GM06990 (cell line): ENCODE measurements at regions not wholly inside any gene's neighbourhood (a gene's known extent, or its start where the extent isn't known, plus 50 kb on each side); places are given as distances from the start of the nearest gene placed in this dataset.

ENCODE experiments used
- DNase-seq: peaks from one replicate; pipeline ENCODE4 v3.0.0-alpha.2; 2011; ENCODE audit not compliant: insufficient read length; ENCODE audit errors: extremely low read depth
- H3K27me3 ChIP-seq: replicated peaks from 2 replicates; pipeline ENCODE4 v1.6.0; 2011; ENCODE audit warnings: low read length; ENCODE audit not compliant: control insufficient read depth, insufficient read depth
- H3K36me3 ChIP-seq: 2 replicates; pipeline ENCODE4 v1.5.1; 2011; ENCODE audit warnings: low read length; ENCODE audit not compliant: control insufficient read depth, insufficient read depth
- H3K4me3 ChIP-seq: replicated peaks from 2 replicates; pipeline ENCODE4 v1.5.1; 2011; ENCODE audit warnings: low read depth, mild to moderate bottlenecking, control low read depth, low read length
- CTCF ChIP-seq: IDR thresholded peaks from 2 replicates; pipeline ENCODE4 v1.5.1; 2011; ENCODE audit warnings: low read length, control low read depth, mild to moderate bottlenecking, inconsistent platforms; ENCODE audit not compliant: insufficient read depth, poor library complexity, severe bottlenecking

GRCh38 chr2:65960953-65961352 is 474.0 kb upstream of the MEIS1 start:
- no peak for TF ChIP-seq CTCF
- DNase-seq, result no peak
- Histone ChIP-seq H3K36me3 (no peaks in the 10 kb centered on the region), H3K4me3 (no peak overlapping the region), H3K27me3 (no peaks in the 10 kb centered on the region)

- H3K27me3 ChIP-seq, result no peaks in the 10 kb centered on the region
These were observed 477.0 kb upstream of the MEIS1 start for GRCh38 chr2:65957886-65958285.

GRCh38 chr2:65957454-65957853 is 477.5 kb upstream of the MEIS1 start:
- no peak for TF ChIP-seq CTCF
- Histone ChIP-seq H3K27me3 (no peaks in the 10 kb centered on the region), H3K4me3 (no peak overlapping the region), H3K36me3 (no peaks in the 10 kb centered on the region)
- no peak for DNase-seq

More at GRCh38 chr2:65957886-65958285, 477.0 kb upstream of the MEIS1 start:
- H3K4me3 ChIP-seq, result no peak overlapping the region
- no peaks in the 10 kb centered on the region for H3K36me3 ChIP-seq
- DNase-seq, result no peak
- TF ChIP-seq CTCF, result no peak

GRCh38 chr2:65955259-65955658 is 479.7 kb upstream of the MEIS1 start:
- Histone ChIP-seq H3K4me3 (no peak overlapping the region), H3K36me3 (no peaks in the 10 kb centered on the region), H3K27me3 (no peaks in the 10 kb centered on the region)
- no peak for DNase-seq
- TF ChIP-seq CTCF, result no peak

GRCh38 chr2:65952966-65953761 is 481.8 kb upstream of the MEIS1 start:
- H3K27me3 ChIP-seq, result no peaks in the 10 kb centered on the region
- no peak overlapping the region for H3K4me3 ChIP-seq
- DNase-seq, result no peak
- no peak for TF ChIP-seq CTCF
- H3K36me3 ChIP-seq, result no peaks in the 10 kb centered on the region
